RCC 7860 (cell line): ENCODE measurements at regions not wholly inside any gene's neighbourhood (a gene's known extent, or its start where the extent isn't known, plus 50 kb on each side); places are given as distances from the start of the nearest gene placed in this dataset.

Experiments
- DNase-seq: peaks from one replicate; pipeline ENCODE4 v3.0.0-alpha.2; 2015; ENCODE audit warnings: low spot score
- FAIRE-seq: peaks from 2 replicates; lab custom pipeline; 2012; peaks lifted over from hg19 to GRCh38; lab: Jason Lieb, UNC

- FAIRE-seq (no peak), DNase-seq (no peak)
These were observed 134.6 kb downstream of the VRK1 start for GRCh38 chr14:96931751-96932150.

- FAIRE-seq (no peak), DNase-seq (no peak)
These were observed 137.6 kb downstream of the VRK1 start for GRCh38 chr14:96934638-96935330.

GRCh38 chr14:96938946-96939345 lies 141.8 kb downstream of the VRK1 start:
- DNase-seq (no peak), FAIRE-seq (no peak)

GRCh38 chr14:96940009-96940408 lies 142.8 kb downstream of the VRK1 start:
- FAIRE-seq (no peak), DNase-seq (no peak)

- DNase-seq (no peak), FAIRE-seq (no peak)
These were observed 147.1 kb downstream of the VRK1 start for GRCh38 chr14:96944297-96944696.

- DNase-seq (no peak), FAIRE-seq (no peak)
These were observed 148.5 kb downstream of the VRK1 start for GRCh38 chr14:96945721-96946120.

- FAIRE-seq: no peak
- DNase-seq: no peak
These were observed 152.4 kb downstream of the VRK1 start for GRCh38 chr14:96949594-96949993.

GRCh38 chr14:96951511-96951910 lies 154.3 kb downstream of the VRK1 start:
- FAIRE-seq (no peak), DNase-seq (no peak)

- DNase-seq: no peak
- no peak for FAIRE-seq
These were observed 156.1 kb downstream of the VRK1 start for GRCh38 chr14:96953087-96953874.

- DNase-seq (no peak), FAIRE-seq (no peak)
These were observed 156.6 kb downstream of the VRK1 start for GRCh38 chr14:96953875-96954185.

- no peak for FAIRE-seq
- DNase-seq: no peak
These were observed 159.5 kb downstream of the VRK1 start for GRCh38 chr14:96956464-96957239.

GRCh38 chr14:96958057-96958456 lies 160.9 kb downstream of the VRK1 start:
- DNase-seq (no peak), FAIRE-seq (no peak)

- FAIRE-seq (no peak), DNase-seq (no peak)
These were observed 162.8 kb downstream of the VRK1 start for GRCh38 chr14:96959992-96960391.

- FAIRE-seq (no peak), DNase-seq (no peak)
These were observed 163.5 kb downstream of the VRK1 start for GRCh38 chr14:96960598-96961116.

GRCh38 chr14:96961895-96962294 lies 164.7 kb downstream of the VRK1 start:
- DNase-seq: no peak
- no peak for FAIRE-seq

- no peak for DNase-seq
- FAIRE-seq: no peak
These were observed 165.2 kb downstream of the VRK1 start for GRCh38 chr14:96962337-96962736.

- DNase-seq: no peak
- FAIRE-seq: no peak
These were observed 167.7 kb downstream of the VRK1 start for GRCh38 chr14:96964726-96965415.

- no peak for FAIRE-seq
- no peak for DNase-seq
These were observed 168.9 kb downstream of the VRK1 start for GRCh38 chr14:96965885-96966595.

- no peak for FAIRE-seq
- DNase-seq: no peak
These were observed 177.9 kb downstream of the VRK1 start for GRCh38 chr14:96975116-96975515.

GRCh38 chr14:96978525-96979272 lies 181.5 kb downstream of the VRK1 start:
- DNase-seq (no peak), FAIRE-seq (no peak)
